ENCODE measurements at regions not wholly inside any gene's neighbourhood (a gene's known extent, or its start where the extent isn't known, plus 50 kb on each side); places are given as distances from the start of the nearest gene placed in this dataset.

GRCh38 chr12:41804026-41804425, 340.6 kb downstream of the GXYLT1 start:
- TF ChIP-seq POLR2A (IDR thresholded peaks at IDR 0.05), result no peak
- TF ChIP-seq, protein P1, sequence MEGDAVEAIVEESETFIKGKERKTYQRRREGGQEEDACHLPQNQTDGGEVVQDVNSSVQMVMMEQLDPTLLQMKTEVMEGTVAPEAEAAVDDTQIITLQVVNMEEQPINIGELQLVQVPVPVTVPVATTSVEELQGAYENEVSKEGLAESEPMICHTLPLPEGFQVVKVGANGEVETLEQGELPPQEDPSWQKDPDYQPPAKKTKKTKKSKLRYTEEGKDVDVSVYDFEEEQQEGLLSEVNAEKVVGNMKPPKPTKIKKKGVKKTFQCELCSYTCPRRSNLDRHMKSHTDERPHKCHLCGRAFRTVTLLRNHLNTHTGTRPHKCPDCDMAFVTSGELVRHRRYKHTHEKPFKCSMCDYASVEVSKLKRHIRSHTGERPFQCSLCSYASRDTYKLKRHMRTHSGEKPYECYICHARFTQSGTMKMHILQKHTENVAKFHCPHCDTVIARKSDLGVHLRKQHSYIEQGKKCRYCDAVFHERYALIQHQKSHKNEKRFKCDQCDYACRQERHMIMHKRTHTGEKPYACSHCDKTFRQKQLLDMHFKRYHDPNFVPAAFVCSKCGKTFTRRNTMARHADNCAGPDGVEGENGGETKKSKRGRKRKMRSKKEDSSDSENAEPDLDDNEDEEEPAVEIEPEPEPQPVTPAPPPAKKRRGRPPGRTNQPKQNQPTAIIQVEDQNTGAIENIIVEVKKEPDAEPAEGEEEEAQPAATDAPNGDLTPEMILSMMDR (IDR thresholded peaks at IDR 0.05), result no peak
- TF ChIP-seq EP300 (IDR thresholded peaks at IDR 0.05), result no peak
